Activated naive CD8-positive, alpha-beta T cell treated with anti-CD3 and anti-CD28 coated beads for 36 hours (primary cell): ENCODE measurements at regions not wholly inside any gene's neighbourhood (a gene's known extent, or its start where the extent isn't known, plus 50 kb on each side); places are given as distances from the start of the nearest gene placed in this dataset.

Experiments
- DNase-seq: peaks from one replicate; pipeline ENCODE4 v3.0.0; 2021
- H3K27ac Mint-ChIP-seq: one replicate; pipeline ENCODE4 v1.8.0; 2022; ENCODE audit warnings: mild to moderate bottlenecking, moderate library complexity, mixed read lengths
- H3K27me3 Mint-ChIP-seq: one replicate; pipeline ENCODE4 v1.8.0; 2022; ENCODE audit warnings: mild to moderate bottlenecking, mixed read lengths
- H3K36me3 Mint-ChIP-seq: one replicate; pipeline ENCODE4 v1.8.0; 2021; ENCODE audit warnings: mild to moderate bottlenecking, mixed read lengths
- H3K4me1 Mint-ChIP-seq: one replicate; pipeline ENCODE4 v1.8.0; 2021; ENCODE audit warnings: mixed read lengths
- H3K4me3 Mint-ChIP-seq: one replicate; pipeline ENCODE4 v1.8.0; 2022; ENCODE audit warnings: mild to moderate bottlenecking, moderate library complexity, mixed read lengths
- H3K9me3 Mint-ChIP-seq: one replicate; pipeline ENCODE4 v1.8.0; 2022; ENCODE audit warnings: mixed read lengths

DNA sequence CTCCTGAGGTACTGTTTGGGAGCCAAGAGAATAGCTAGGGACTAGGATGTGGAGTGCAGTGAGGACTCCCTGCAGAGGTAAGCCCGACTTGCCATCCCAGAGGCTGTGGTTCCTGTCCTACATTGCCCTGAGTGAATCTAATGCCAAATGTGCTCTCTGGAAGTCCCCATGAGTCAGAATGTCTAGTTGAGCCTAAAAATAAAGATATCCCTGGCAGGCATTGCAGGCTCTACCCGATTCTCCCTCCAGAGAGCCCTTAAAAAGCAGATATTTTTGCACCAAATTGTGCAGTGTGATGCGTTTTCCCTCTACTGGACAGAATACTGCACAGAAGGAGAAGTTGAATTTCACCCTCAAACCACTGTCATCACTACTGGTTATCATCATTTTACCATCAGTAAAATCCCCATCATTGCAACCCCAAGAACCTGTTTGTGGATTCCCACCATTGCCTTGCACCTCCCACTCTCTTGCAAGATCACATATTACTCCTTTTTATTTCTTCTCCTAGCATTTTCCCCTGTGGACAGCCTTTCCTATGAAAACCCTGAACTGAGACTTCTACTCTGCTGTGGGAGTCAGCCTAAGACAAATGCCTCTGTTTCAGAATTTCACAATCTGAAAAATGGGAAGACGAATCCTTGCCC lies 98.0 kb downstream of the MARCHF4 start:
- Mint-ChIP-seq H3K9me3 (no peaks in the 10 kb centered on the region), H3K36me3 (no peaks in the 10 kb centered on the region), H3K27ac (no peak overlapping the region), H3K4me1 (no peaks in the 10 kb centered on the region), H3K4me3 (no peak overlapping the region), H3K27me3 (no peaks in the 10 kb centered on the region)
- no peak for DNase-seq

DNA sequence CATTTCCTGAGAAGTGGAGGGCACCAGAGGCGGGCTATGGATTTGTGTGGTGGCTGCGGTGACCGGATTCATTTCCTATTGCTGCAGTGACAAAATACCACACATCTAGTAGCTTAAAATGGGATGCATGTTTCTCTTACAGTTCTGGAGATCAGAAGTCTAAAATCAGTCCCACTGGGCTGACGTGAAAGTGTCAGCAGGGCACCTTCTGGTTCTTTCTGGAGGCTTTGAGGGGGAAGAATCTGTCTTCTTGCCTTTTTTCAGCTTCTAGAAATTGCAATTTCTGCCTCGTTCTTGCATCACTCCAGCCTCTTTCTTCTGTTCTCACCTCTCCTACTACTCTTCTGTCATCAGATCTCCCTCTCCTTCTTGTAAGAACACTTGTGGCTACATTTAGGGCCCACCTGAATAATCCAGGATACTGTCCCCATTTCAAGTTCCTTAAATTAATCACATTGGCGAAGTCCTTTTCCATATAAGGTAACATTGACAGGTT lies 111.2 kb downstream of the MARCHF4 start:
- H3K27me3 Mint-ChIP-seq, result no peaks in the 10 kb centered on the region
- no peaks in the 10 kb centered on the region for H3K4me1 Mint-ChIP-seq
- no peak overlapping the region for H3K27ac Mint-ChIP-seq
- H3K9me3 Mint-ChIP-seq, result no peaks in the 10 kb centered on the region
- DNase-seq, result no peak
- H3K4me3 Mint-ChIP-seq, result no peak overlapping the region
- no peaks in the 10 kb centered on the region for H3K36me3 Mint-ChIP-seq

DNA sequence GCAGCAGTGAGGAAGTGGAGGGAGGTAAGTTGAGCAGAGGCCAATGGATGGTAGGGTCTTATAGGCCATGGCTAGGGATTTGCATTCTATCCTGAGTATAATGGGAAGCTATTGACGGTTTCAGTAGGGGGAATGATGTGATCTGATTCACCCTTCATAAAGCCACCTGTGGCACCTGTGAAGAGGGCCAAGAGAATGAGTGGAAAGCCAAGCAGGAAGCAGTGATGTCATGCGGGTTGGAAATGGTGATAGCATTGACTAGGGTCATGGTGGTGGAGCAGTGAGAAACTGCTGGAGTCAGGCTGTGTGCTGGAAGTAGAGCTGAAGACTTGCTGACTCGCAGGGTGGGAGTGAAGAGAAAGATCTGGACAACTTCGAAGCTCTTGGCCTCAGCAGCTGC lies 111.7 kb downstream of the MARCHF4 start:
- DNase-seq, result no peak
- Mint-ChIP-seq H3K9me3 (no peaks in the 10 kb centered on the region), H3K36me3 (no peaks in the 10 kb centered on the region), H3K4me3 (no peak overlapping the region), H3K4me1 (no peaks in the 10 kb centered on the region), H3K27ac (no peak overlapping the region), H3K27me3 (no peaks in the 10 kb centered on the region)

DNA sequence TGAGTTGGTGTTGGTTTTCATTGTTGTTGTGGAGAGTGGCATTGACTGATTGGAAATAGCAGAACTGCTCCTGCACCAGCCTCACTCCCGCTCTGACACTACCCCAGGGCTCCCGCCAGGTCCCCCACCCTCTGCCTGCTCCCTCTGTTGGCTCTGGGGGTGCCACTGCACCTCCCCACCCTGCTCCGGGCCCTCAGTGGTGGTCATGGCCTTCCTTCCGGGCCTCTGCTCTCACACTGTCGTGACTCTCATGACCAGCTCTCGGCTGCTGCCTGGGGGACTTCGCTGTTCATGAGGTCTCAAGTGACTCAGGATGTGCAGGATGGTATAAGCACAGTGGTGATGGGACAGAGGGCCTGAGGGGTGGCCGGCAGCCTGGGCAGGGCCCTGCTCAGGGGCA lies 113.2 kb downstream of the MARCHF4 start:
- DNase-seq, result no peak
- H3K9me3 Mint-ChIP-seq, result no peaks in the 10 kb centered on the region
- no peaks in the 10 kb centered on the region for H3K36me3 Mint-ChIP-seq
- H3K4me1 Mint-ChIP-seq, result no peaks in the 10 kb centered on the region
- no peak overlapping the region for H3K27ac Mint-ChIP-seq
- no peak overlapping the region for H3K4me3 Mint-ChIP-seq
- no peaks in the 10 kb centered on the region for H3K27me3 Mint-ChIP-seq

DNA sequence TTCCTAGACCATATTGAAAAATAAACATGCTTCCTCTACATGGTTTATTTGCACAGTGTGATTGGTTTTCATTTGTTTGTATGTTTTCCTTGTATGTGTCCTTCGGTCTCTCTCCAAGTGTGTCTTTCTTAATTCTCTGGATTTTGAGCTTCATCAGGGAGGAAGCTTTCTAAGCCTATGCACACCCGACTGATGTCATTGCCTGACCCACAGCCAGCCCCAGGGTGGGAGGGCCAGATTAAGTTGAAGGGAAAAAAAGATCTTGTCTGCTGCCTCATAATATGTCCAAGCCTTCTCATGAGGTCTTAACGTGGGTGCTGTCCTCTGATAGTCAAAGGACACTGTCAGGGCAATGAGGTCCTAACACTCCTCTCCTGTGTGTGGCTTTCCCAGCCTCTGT lies 115.2 kb downstream of the MARCHF4 start:
- H3K9me3 Mint-ChIP-seq, result no peaks in the 10 kb centered on the region
- H3K27me3 Mint-ChIP-seq, result no peaks in the 10 kb centered on the region
- no peaks in the 10 kb centered on the region for H3K4me1 Mint-ChIP-seq
- H3K36me3 Mint-ChIP-seq, result no peaks in the 10 kb centered on the region
- H3K27ac Mint-ChIP-seq, result no peak overlapping the region
- H3K4me3 Mint-ChIP-seq, result no peak overlapping the region
- DNase-seq, result no peak
